Transverse colon (tissue), 4 donors: ENCODE measurements at regions not wholly inside any gene's neighbourhood (a gene's known extent, or its start where the extent isn't known, plus 50 kb on each side); places are given as distances from the start of the nearest gene placed in this dataset.

Experiments
- DNase-seq: peaks from one replicate; pipeline ENCODE4 v3.0.0-alpha.2; 2019
- H3K27ac ChIP-seq, 4 donors: fragments of 200-600 bp; sonication (generic); 2 replicates each; pipeline ENCODE4 v1.5.1; 2016 to 2018; ENCODE audit warnings: inconsistent platforms in 4 of 4
- H3K27me3 ChIP-seq: fragments of 200-600 bp; sonication (generic); 2 replicates; pipeline ENCODE4 v1.5.1; 2017; ENCODE audit warnings: inconsistent platforms
- H3K36me3 ChIP-seq, 4 donors: fragments of 200-600 bp; sonication (generic); 2 replicates each; pipeline ENCODE4 v1.5.1; 2017 to 2019; ENCODE audit warnings: inconsistent platforms in 4 of 4
- H3K4me1 ChIP-seq, 4 donors: fragments of 200-600 bp; sonication (generic); 2 replicates each; pipeline ENCODE4 v1.5.1; 2017 to 2020; ENCODE audit warnings: inconsistent platforms in 4 of 4
- H3K4me3 ChIP-seq, 4 donors: fragments of 200-600 bp; sonication (generic); 1 replicate in 1 of 4; 2 replicates in 3 of 4; pipeline versions ENCODE4 v1.5.1 to v1.6.1; 2017 to 2019; ENCODE audit warnings: inconsistent platforms in 4 of 4
- H3K9me3 ChIP-seq, 2 donors: fragments of 200-600 bp; sonication (generic); 2 replicates each; pipeline ENCODE4 v1.5.1; 2017 to 2019; ENCODE audit warnings: inconsistent platforms in 2 of 2
- EP300 ChIP-seq: sonication (generic); formaldehyde crosslinking; IDR thresholded peaks from one replicate; pipeline ENCODE4 v1.6.1; 2017; ENCODE audit warnings: antibody characterized with exemption, low read depth
- POLR2A ChIP-seq: fragments of 450-650 bp; IDR thresholded peaks from one replicate; pipeline ENCODE4 v1.6.1; 2016; ENCODE audit warnings: antibody characterized with exemption, mild to moderate bottlenecking, moderate library complexity
- POLR2AphosphoS5 ChIP-seq, 3 donors: sonication (generic); formaldehyde crosslinking; IDR thresholded peaks; one replicate each; pipeline ENCODE4 v1.6.1; 2016; ENCODE audit warnings: antibody characterized with exemption in 3 of 3
- WGBS, 2 donors: methylation state at CpG; one replicate each; pipeline ENCODE4 v1.1.5; 2018; ENCODE audit warnings: low coverage in 1 of 2; 5-methylcytosine and 5-hydroxymethylcytosine counted together
- in situ Hi-C, 4 donors: fragments of 200-750 bp; cut with MboI; loops; one replicate each; pipeline versions ENCODE4 v1.15.0 to v1.15.1; 2017; ENCODE audit warnings: low sequenced_read_pairs in 3 of 4, low pct_ligation_motif_present in 1 of 4, low pct_unique_long_range_greater_than_20kb in 1 of 4
- intact Hi-C: fragments of 100-400 bp; cut with DNase I; formaldehyde crosslinking; loops from one replicate; pipeline ENCODE4 v1.15.1; 2023; ENCODE audit warnings: low total_unique reads
- TF ChIP-seq, protein P1 (sequence below), 5 experiments: fragments of 200-600 bp in 3 of 5; fragments of 450-650 bp in 2 of 5; sonication (generic) in 3 of 5; IDR thresholded peaks; 1 replicate in 2 of 5; 2 replicates in 3 of 5; pipeline ENCODE4 v1.5.1; 2016 to 2017; ENCODE audit warnings: antibody characterized with exemption in 5 of 5, inconsistent platforms in 3 of 5, mild to moderate bottlenecking in 2 of 5, moderate library complexity in 1 of 5

DNA sequence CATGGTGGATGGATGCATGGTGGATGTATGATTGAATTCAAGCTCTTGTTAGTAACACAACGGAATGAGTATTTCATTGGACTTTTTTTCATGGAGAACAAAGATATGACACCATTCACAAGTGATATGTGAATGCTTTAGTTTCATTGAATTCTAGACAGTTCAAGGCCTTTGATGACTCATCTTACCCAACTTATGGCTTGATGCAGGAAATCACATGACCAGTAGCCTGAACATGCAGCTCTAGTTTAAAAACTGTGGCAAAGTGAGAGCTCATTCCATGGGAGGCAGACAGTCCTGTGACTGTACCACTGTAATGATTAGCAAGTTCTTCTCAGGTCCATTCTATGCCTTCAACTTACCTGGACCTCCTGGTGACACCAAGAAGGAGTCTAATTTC is 1239.3 kb downstream of the TYW1 start:
- peaks cover 0 to under 1% of the 10 kb centered on the region in 2 donors for H3K9me3 ChIP-seq
- H3K27me3 ChIP-seq: no peaks in the 10 kb centered on the region
- intact Hi-C loops (no loop called here), in situ Hi-C loops (no loop called here)
- 79 to 88% methylated on average over 1 of the region's 1 CpG for WGBS, 2 donors
- no peak overlapping the region for H3K4me3 ChIP-seq
- no peak for TF ChIP-seq POLR2AphosphoS5 (IDR thresholded peaks at IDR 0.05)
- TF ChIP-seq, protein P1, sequence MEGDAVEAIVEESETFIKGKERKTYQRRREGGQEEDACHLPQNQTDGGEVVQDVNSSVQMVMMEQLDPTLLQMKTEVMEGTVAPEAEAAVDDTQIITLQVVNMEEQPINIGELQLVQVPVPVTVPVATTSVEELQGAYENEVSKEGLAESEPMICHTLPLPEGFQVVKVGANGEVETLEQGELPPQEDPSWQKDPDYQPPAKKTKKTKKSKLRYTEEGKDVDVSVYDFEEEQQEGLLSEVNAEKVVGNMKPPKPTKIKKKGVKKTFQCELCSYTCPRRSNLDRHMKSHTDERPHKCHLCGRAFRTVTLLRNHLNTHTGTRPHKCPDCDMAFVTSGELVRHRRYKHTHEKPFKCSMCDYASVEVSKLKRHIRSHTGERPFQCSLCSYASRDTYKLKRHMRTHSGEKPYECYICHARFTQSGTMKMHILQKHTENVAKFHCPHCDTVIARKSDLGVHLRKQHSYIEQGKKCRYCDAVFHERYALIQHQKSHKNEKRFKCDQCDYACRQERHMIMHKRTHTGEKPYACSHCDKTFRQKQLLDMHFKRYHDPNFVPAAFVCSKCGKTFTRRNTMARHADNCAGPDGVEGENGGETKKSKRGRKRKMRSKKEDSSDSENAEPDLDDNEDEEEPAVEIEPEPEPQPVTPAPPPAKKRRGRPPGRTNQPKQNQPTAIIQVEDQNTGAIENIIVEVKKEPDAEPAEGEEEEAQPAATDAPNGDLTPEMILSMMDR (IDR thresholded peaks at IDR 0.05): no peak
- TF ChIP-seq POLR2A: no peak
- TF ChIP-seq EP300: no peak
- DNase-seq: no peak
- no peaks in the 10 kb centered on the region for H3K4me1 ChIP-seq
- no peak overlapping the region for H3K27ac ChIP-seq
- H3K36me3 ChIP-seq: no peaks in the 10 kb centered on the region

DNA sequence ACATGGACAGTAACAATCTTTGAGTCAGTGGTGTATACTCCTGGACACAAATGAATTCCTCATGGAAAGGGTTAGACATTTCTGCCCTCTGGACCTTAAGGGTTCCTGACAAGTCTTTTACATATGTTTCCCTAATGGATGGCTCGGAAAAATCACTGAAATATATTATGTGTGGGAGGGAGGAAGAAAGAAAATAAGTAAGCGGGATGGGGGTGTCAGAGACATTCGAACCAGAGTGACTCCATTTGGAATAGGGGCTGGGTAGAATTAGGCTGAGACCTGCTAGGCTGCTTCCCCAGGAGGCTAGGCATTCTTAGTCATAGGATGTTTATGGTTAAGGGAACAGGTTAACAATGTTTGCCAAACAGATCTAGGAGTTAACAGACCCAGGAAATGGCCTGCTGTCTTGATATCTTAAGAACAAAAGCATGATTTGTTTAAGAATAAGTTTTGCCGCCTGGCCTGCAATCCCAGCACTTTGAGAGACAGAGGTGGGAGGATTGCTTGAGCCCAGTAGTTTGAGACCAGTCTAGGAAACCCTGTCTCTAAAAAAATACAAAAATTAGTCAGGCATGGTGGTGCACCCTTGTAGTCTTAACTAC is 1241.7 kb downstream of the TYW1 start:
- H3K9me3 ChIP-seq: peaks cover 0 to 6% of the 10 kb centered on the region in 2 donors
- no peaks in the 10 kb centered on the region for H3K27me3 ChIP-seq

DNA sequence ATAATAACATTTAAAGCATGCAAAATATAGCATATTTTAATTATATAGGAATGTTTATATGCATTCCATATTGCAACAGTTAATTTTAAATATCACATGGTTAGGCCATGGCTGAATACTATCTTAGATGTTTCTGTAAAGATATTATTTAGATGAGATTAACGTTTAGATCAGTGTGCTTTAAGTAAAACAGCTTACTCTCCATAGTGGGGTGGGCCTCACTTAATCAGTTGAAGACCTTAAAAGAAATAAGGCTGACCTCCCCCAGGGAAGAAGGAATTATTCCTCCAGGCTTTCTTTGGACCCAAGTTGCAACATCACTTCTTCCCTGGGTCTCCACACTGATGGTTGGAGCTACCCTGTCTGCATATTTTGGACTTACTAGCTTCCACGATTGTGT is 1246.5 kb downstream of the TYW1 start:
- Histone ChIP-seq H3K4me3 (no peak overlapping the region), H3K27ac (no peak overlapping the region), H3K4me1 (no peaks in the 10 kb centered on the region), H3K36me3 (no peaks in the 10 kb centered on the region), H3K9me3 (peaks cover 0 to 6% of the 10 kb centered on the region in 2 donors), H3K27me3 (no peaks in the 10 kb centered on the region)
- in situ Hi-C loops: no loop called here
- DNase-seq: no peak
- intact Hi-C loops: no loop called here
- WGBS, 2 donors: 86 to 90% methylated on average over 2 of the region's 2 CpGs
- TF ChIP-seq EP300 (no peak), POLR2A (no peak), POLR2AphosphoS5 (IDR thresholded peaks at IDR 0.05) (no peak)
- TF ChIP-seq, protein P1 (IDR thresholded peaks at IDR 0.05): no peak

More for the DNA sequence above, 1241.7 kb downstream of the TYW1 start:
- intact Hi-C loops (no loop called here), in situ Hi-C loops (no loop called here)
- TF ChIP-seq EP300: no peak
- TF ChIP-seq, protein P1 (IDR thresholded peaks at IDR 0.05): no peak
- TF ChIP-seq POLR2A: no peak
- no peak for TF ChIP-seq POLR2AphosphoS5 (IDR thresholded peaks at IDR 0.05)
- Histone ChIP-seq H3K4me1 (no peaks in the 10 kb centered on the region), H3K36me3 (no peaks in the 10 kb centered on the region), H3K4me3 (no peak overlapping the region), H3K27ac (no peak overlapping the region)
- 42 to 51% methylated on average over 2 to 4 of the region's 4 CpGs for WGBS, 2 donors
- DNase-seq: no peak

DNA sequence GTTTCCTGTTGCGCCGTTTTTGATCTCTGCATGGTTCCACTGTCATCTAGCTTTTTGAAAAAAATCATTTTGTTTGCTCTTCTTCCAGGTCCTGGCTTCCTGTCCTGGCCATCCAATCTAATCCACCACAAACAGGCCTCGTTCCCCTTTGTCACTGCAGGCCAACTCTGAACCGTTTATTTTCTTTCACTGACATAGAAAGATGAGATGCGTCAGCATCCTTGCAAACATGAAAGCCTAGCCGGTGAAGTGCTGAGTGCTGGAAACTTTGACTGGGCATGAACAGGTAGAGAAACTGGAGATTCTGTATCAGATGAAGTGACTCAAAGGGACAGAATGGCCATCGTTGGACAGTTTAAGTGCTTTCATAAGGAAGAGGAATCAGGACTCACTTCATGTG is 1247.8 kb downstream of the TYW1 start:
- DNase-seq: no peak
- no peaks in the 10 kb centered on the region for H3K36me3 ChIP-seq
- in situ Hi-C loops: no loop called here

More for the DNA sequence above, 1247.8 kb downstream of the TYW1 start:
- TF ChIP-seq, protein P1 (IDR thresholded peaks at IDR 0.05): no peak
- TF ChIP-seq POLR2AphosphoS5 (IDR thresholded peaks at IDR 0.05) (no peak), EP300 (no peak), POLR2A (no peak)
- no peak overlapping the region for H3K27ac ChIP-seq
- no peaks in the 10 kb centered on the region for H3K4me1 ChIP-seq
- no peaks in the 10 kb centered on the region for H3K27me3 ChIP-seq
- H3K4me3 ChIP-seq: no peak overlapping the region
- intact Hi-C loops: no loop called here
- peaks cover 0 to 6% of the 10 kb centered on the region in 2 donors for H3K9me3 ChIP-seq
- 77 to 81% methylated on average over 7 of the region's 7 CpGs for WGBS, 2 donors
